ENCODE measurements at regions not wholly inside any gene's neighbourhood (a gene's known extent, or its start where the extent isn't known, plus 50 kb on each side); places are given as distances from the start of the nearest gene placed in this dataset.

DNA sequence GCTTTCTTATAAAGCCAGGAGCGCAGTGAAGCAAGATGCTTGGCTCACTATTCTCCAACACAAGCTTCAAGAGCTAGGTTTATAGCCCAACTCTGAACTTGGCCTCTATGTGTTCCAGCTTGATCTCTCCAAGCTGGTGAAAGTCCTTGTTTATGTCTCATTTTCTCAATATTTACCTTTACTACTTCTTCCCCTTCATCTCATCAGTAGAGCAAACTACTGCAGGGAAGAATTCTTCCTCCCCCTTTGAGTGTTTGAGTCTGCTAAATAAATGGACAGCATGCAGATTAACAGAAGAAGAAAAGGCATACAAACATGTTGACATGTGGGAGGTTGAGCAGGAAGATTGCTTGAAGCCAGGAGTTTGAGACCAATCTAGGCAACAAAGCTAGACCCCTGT, 460.7 kb downstream of the ZNF608 start:
- TF ChIP-seq, protein P1, sequence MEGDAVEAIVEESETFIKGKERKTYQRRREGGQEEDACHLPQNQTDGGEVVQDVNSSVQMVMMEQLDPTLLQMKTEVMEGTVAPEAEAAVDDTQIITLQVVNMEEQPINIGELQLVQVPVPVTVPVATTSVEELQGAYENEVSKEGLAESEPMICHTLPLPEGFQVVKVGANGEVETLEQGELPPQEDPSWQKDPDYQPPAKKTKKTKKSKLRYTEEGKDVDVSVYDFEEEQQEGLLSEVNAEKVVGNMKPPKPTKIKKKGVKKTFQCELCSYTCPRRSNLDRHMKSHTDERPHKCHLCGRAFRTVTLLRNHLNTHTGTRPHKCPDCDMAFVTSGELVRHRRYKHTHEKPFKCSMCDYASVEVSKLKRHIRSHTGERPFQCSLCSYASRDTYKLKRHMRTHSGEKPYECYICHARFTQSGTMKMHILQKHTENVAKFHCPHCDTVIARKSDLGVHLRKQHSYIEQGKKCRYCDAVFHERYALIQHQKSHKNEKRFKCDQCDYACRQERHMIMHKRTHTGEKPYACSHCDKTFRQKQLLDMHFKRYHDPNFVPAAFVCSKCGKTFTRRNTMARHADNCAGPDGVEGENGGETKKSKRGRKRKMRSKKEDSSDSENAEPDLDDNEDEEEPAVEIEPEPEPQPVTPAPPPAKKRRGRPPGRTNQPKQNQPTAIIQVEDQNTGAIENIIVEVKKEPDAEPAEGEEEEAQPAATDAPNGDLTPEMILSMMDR (IDR thresholded peaks at IDR 0.05; ENCODE audit: unreplicated experiment) = no peak
- Mint-ChIP-seq H3K9me3 (no peaks in the 10 kb centered on the region), H3K36me3 (no peaks in the 10 kb centered on the region), H3K27ac (no peak overlapping the region), H3K27me3 (ENCODE audit: low read depth) (no peaks in the 10 kb centered on the region), H3K4me1 (peaks cover 23% of the 10 kb centered on the region), H3K4me3 (no peak overlapping the region)
- DNase-seq (ENCODE audit: low spot score in 2 of 2, unreplicated experiment in 2 of 2) = no peak

DNA sequence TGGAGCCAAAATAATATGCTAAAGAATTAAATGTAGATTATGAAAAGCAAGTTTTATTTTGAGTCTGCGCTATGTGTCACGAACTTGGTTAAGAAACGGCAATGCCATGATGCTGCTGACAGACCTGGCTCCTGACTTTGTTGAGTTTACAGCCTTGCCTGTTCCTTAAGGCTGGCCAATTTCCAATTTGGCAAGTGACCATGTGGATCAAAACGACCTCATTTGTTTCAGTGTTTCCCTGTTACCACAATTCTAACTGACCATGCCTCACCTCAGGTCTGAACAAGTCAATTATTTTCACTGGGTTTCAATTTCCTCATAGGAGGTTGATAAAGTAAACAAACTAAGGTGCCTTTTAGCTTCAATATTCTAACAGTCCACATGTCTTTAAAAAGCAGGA, 461.4 kb downstream of the ZNF608 start:
- no peaks in the 10 kb centered on the region for H3K27me3 Mint-ChIP-seq (ENCODE audit: low read depth)
- TF ChIP-seq, protein P1 (IDR thresholded peaks at IDR 0.05; ENCODE audit: unreplicated experiment) = no peak
- H3K4me1 Mint-ChIP-seq = peaks cover 20% of the 10 kb centered on the region
- no peak overlapping the region for H3K4me3 Mint-ChIP-seq
- DNase-seq (ENCODE audit: low spot score in 2 of 2, unreplicated experiment in 2 of 2) = no peak
- H3K27ac Mint-ChIP-seq = no peak overlapping the region
- no peaks in the 10 kb centered on the region for H3K36me3 Mint-ChIP-seq
- no peaks in the 10 kb centered on the region for H3K9me3 Mint-ChIP-seq

- TF ChIP-seq, protein P1 (IDR thresholded peaks at IDR 0.05; ENCODE audit: unreplicated experiment) = no peak
- Mint-ChIP-seq H3K27me3 (ENCODE audit: low read depth) (no peaks in the 10 kb centered on the region), H3K4me3 (no peak overlapping the region), H3K9me3 (no peaks in the 10 kb centered on the region), H3K36me3 (no peaks in the 10 kb centered on the region), H3K4me1 (peaks cover 21% of the 10 kb centered on the region), H3K27ac (no peak overlapping the region)
- no peak for DNase-seq (ENCODE audit: low spot score in 2 of 2, unreplicated experiment in 2 of 2)
Observed at GRCh38 chr5:124283031-124283430, 463.4 kb downstream of the ZNF608 start.

DNA sequence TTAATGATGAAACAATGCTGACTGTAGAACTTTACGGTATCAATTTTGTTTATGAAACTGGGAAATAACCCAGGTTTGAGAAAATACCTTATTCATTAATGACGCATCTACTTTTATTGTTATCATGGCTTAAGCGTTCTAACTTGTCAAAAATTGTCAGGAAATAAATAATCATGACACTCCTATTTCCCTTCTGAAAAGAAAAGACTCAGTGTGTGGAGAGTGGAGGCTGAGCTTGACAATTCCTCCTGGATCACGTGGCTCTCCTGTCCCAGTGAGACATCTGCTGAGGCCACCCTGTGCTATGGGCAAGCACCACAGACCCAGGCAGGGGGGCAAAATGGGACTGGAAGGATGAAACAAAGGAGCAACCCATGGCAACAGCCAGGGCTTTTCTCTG, 466.4 kb downstream of the ZNF608 start:
- H3K9me3 Mint-ChIP-seq = no peaks in the 10 kb centered on the region
- no peaks in the 10 kb centered on the region for H3K27me3 Mint-ChIP-seq (ENCODE audit: low read depth)
- H3K36me3 Mint-ChIP-seq = no peaks in the 10 kb centered on the region
- H3K27ac Mint-ChIP-seq = no peak overlapping the region
- H3K4me1 Mint-ChIP-seq = peaks cover 25% of the 10 kb centered on the region
- no peak for DNase-seq (ENCODE audit: low spot score in 2 of 2, unreplicated experiment in 2 of 2)
- TF ChIP-seq, protein P1 (IDR thresholded peaks at IDR 0.05; ENCODE audit: unreplicated experiment) = no peak
- H3K4me3 Mint-ChIP-seq = no peak overlapping the region

DNA sequence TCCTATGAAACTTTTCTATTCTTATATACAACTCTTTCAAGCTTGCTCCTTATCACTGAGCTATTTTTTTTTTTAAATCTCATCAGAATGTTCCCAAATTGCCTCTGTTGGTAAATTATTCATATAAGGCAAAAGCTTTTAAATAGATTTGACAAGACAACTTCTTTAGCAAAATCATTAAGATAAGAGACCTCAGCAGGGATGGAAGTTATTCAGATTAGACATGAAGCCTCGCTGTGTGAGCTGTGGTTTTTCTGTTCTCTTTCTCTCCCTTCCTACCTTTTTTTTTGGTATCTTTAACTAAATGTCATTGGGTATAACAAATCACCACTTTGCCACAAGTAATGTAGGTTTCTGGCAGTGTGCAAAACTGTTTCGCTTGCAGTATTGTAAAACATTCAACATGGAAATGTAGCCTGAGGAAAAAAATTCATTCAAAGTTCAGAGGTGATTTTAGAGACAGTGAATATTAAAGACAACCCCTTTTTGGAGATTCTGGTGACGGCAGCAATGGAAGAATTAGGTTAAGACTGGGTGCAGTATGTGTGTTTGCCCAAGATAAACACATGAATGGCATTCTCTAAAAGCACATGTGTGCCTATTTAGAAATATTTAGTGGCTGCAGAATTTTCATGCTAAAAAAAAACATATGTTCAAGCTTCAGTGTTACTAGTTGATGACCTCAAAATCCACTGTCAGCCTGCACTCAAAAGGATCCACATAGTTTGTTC, 467.1 kb downstream of the ZNF608 start:
- DNase-seq (ENCODE audit: low spot score in 2 of 2, unreplicated experiment in 2 of 2) = no peak
- Mint-ChIP-seq H3K9me3 (no peaks in the 10 kb centered on the region), H3K4me1 (peaks cover 25% of the 10 kb centered on the region), H3K27me3 (ENCODE audit: low read depth) (no peaks in the 10 kb centered on the region), H3K36me3 (no peaks in the 10 kb centered on the region), H3K4me3 (no peak overlapping the region), H3K27ac (no peak overlapping the region)
- TF ChIP-seq, protein P1 (IDR thresholded peaks at IDR 0.05; ENCODE audit: unreplicated experiment) = no peak
